GM23248 (cell line): ENCODE measurements at regions not wholly inside any gene's neighbourhood (a gene's known extent, or its start where the extent isn't known, plus 50 kb on each side); places are given as distances from the start of the nearest gene placed in this dataset.

Source experiments
- EZH2 ChIP-seq: fragments of 200-600 bp; sonication (generic); IDR thresholded peaks from 2 replicates; pipeline ENCODE4 v1.6.1; 2018; ENCODE audit warnings: antibody characterized with exemption, mild to moderate bottlenecking; ENCODE audit not compliant: insufficient read depth, poor library complexity, severe bottlenecking
- EZH2phosphoT487 ChIP-seq: fragments of 200-600 bp; sonication (generic); IDR thresholded peaks from 2 replicates; pipeline ENCODE4 v1.6.1; 2018; ENCODE audit warnings: antibody characterized with exemption, moderate library complexity, mild to moderate bottlenecking, low read depth; ENCODE audit not compliant: insufficient read depth

DNA sequence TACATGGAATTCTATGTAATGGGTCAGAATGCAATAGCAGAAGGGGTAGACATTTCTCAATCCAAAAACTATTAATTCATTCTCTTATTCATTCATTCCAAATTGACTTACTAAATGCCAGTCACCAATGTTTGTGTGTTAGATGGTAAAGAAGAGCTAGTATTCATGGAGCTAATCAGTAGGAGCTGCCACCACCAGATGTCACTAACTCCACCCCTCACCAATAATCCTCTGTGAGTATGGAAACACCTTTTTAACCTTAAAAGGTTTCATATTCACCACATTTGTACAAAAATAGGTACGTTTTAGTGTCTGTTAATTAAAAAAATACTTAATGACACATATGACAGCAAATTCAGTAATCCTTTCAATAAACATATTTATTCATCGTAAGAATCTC lies 131.8 kb upstream of the PKN2 start:
- no peak for TF ChIP-seq EZH2
- no peak for TF ChIP-seq EZH2phosphoT487
